ENCODE measurements at regions not wholly inside any gene's neighbourhood (a gene's known extent, or its start where the extent isn't known, plus 50 kb on each side); places are given as distances from the start of the nearest gene placed in this dataset.
A peak's percentile ranks its signal among the peaks of the same experiment; 100 is the strongest.

GRCh38 chr15:87610366-87610765 lies 646.2 kb downstream of the NTRK3 start:
- Histone ChIP-seq H3K36me3 (ENCODE audit: insufficient read depth in 1 of 2, low read depth in 1 of 2) (no peaks in the 10 kb centered on the region), H3K4me1 (no peaks in the 10 kb centered on the region), H3K27me3 (ENCODE audit: insufficient read depth in 3 of 3, low read length in 2 of 3) (no peaks in the 10 kb centered on the region), H3K9me3 (no peaks in the 10 kb centered on the region), H3K27ac (no peak overlapping the region), H3K4me3 (no peak overlapping the region)
- ATAC-seq (no peak), DNase-seq (no peak)
- no peak for TF ChIP-seq CTCF (IDR thresholded peaks at IDR 0.05)
- intact Hi-C loops (cut with DNase I) = no loop called here
- 86 to 89% (median 89%) methylated on average over 8 of the region's 8 CpGs for WGBS, 3 donors

GRCh38 chr15:87609894-87610293 lies 646.6 kb downstream of the NTRK3 start:
- H3K27ac ChIP-seq = no peak overlapping the region

GRCh38 chr15:87609474-87609873 lies 647.1 kb downstream of the NTRK3 start:
- TF ChIP-seq CTCF (IDR thresholded peaks at IDR 0.05) = no peak
- Histone ChIP-seq H3K4me1 (no peaks in the 10 kb centered on the region), H3K27me3 (ENCODE audit: insufficient read depth in 3 of 3, low read length in 2 of 3) (no peaks in the 10 kb centered on the region), H3K9me3 (no peaks in the 10 kb centered on the region), H3K4me3 (no peak overlapping the region), H3K36me3 (ENCODE audit: insufficient read depth in 1 of 2, low read depth in 1 of 2) (no peaks in the 10 kb centered on the region), H3K27ac (no peak overlapping the region)
- ATAC-seq = peak in 2 of 4 donors; percentile 14 to 63
- DNase-seq = no peak
- 73 to 77% (median 74%) methylated on average over 1 of the region's 1 CpG for WGBS, 3 donors
- intact Hi-C loops (cut with DNase I) = loop anchor here in 1 of 2 donors (10.0 kb wide), 2 partner anchors 695 to 985 kb away; no protein-coding TSS in a partner anchor

More at GRCh38 chr15:87609894-87610293, 646.6 kb downstream of the NTRK3 start:
- Histone ChIP-seq H3K4me3 (no peak overlapping the region), H3K4me1 (no peaks in the 10 kb centered on the region), H3K27me3 (ENCODE audit: insufficient read depth in 3 of 3, low read length in 2 of 3) (no peaks in the 10 kb centered on the region), H3K36me3 (ENCODE audit: insufficient read depth in 1 of 2, low read depth in 1 of 2) (no peaks in the 10 kb centered on the region), H3K9me3 (no peaks in the 10 kb centered on the region)
- WGBS, 3 donors = 62 to 74% (median 62%) methylated on average over 3 to 4 of the region's 4 CpGs
- DNase-seq (no peak), ATAC-seq (no peak)
- intact Hi-C loops (cut with DNase I) = loop anchor here in 1 of 2 donors (10.0 kb wide), 2 partner anchors 695 to 985 kb away; no protein-coding TSS in a partner anchor
- no peak for TF ChIP-seq CTCF (IDR thresholded peaks at IDR 0.05)

GRCh38 chr15:87608238-87609028 lies 648.1 kb downstream of the NTRK3 start:
- intact Hi-C loops (cut with DNase I) = loop anchor here in 1 of 2 donors (10.0 kb wide), 2 partner anchors 694 to 984 kb away; no protein-coding TSS in a partner anchor

More at GRCh38 chr15:87608238-87609028, 648.1 kb downstream of the NTRK3 start:
- no peaks in the 10 kb centered on the region for H3K4me1 ChIP-seq
- DNase-seq (no peak), ATAC-seq (no peak)
- 71 to 75% (median 75%) methylated on average over 6 of the region's 6 CpGs for WGBS, 3 donors
- H3K27ac ChIP-seq = no peak overlapping the region
- H3K9me3 ChIP-seq = no peaks in the 10 kb centered on the region
- no peak overlapping the region for H3K4me3 ChIP-seq
- no peaks in the 10 kb centered on the region for H3K36me3 ChIP-seq (ENCODE audit: insufficient read depth in 1 of 2, low read depth in 1 of 2)
- no peak for TF ChIP-seq CTCF (IDR thresholded peaks at IDR 0.05)
- H3K27me3 ChIP-seq (ENCODE audit: insufficient read depth in 3 of 3, low read length in 2 of 3) = no peaks in the 10 kb centered on the region

Data from psoas muscle (tissue), 7 donors.